NCI-H1048 (cell line): ENCODE measurements at regions not wholly inside any gene's neighbourhood (a gene's known extent, or its start where the extent isn't known, plus 50 kb on each side); places are given as distances from the start of the nearest gene placed in this dataset.
A peak's percentile ranks its signal among the peaks of the same experiment; 100 is the strongest.

Experiments
- DNase-seq: peaks from one replicate; lab custom pipeline; 2025; lab: John Stamatoyannopoulos, UW

GRCh38 chr21:35849144-35849543 lies 211.2 kb downstream of the SETD4 start:
- DNase-seq: no peak

- no peak for DNase-seq
These were observed 216.2 kb downstream of the SETD4 start for GRCh38 chr21:35843911-35844667.

GRCh38 chr21:35840949-35841348 lies 219.4 kb downstream of the SETD4 start:
- DNase-seq: no peak

GRCh38 chr21:35840197-35840799 lies 220.0 kb downstream of the SETD4 start:
- peak; percentile 15 for DNase-seq

- no peak for DNase-seq
These were observed 221.2 kb downstream of the SETD4 start for GRCh38 chr21:35838987-35839763.

- DNase-seq: no peak
These were observed 222.0 kb downstream of the SETD4 start for GRCh38 chr21:35838350-35838749.

GRCh38 chr21:35833991-35834390 lies 226.3 kb downstream of the SETD4 start:
- no peak for DNase-seq

GRCh38 chr21:35833388-35833787 lies 226.9 kb downstream of the SETD4 start:
- no peak for DNase-seq

GRCh38 chr21:35831230-35831629 lies 229.1 kb downstream of the SETD4 start:
- no peak for DNase-seq

GRCh38 chr21:35829067-35829466 lies 231.3 kb downstream of the SETD4 start:
- no peak for DNase-seq

GRCh38 chr21:35828161-35828560 lies 232.2 kb downstream of the SETD4 start:
- DNase-seq: no peak

GRCh38 chr21:35827004-35827403 lies 233.3 kb downstream of the SETD4 start:
- no peak for DNase-seq

GRCh38 chr21:35825370-35826353 lies 234.7 kb downstream of the SETD4 start:
- DNase-seq: no peak

GRCh38 chr21:35824136-35824535 lies 236.2 kb downstream of the SETD4 start:
- DNase-seq: no peak

GRCh38 chr21:35819134-35819533 lies 241.2 kb downstream of the SETD4 start:
- DNase-seq: no peak

- DNase-seq: no peak
These were observed 241.7 kb downstream of the SETD4 start for GRCh38 chr21:35818597-35818996.

- DNase-seq: no peak
These were observed 245.3 kb downstream of the SETD4 start for GRCh38 chr21:35814858-35815619.

- no peak for DNase-seq
These were observed 247.6 kb downstream of the SETD4 start for GRCh38 chr21:35812679-35813078.

- DNase-seq: no peak
These were observed 249.0 kb downstream of the SETD4 start for GRCh38 chr21:35811191-35811806.

GRCh38 chr21:35810431-35810970 lies 249.8 kb downstream of the SETD4 start:
- DNase-seq: no peak
